Suprapubic skin (tissue), 4 donors: ENCODE measurements at regions not wholly inside any gene's neighbourhood (a gene's known extent, or its start where the extent isn't known, plus 50 kb on each side); places are given as distances from the start of the nearest gene placed in this dataset.

Experiments
- EP300 ChIP-seq: sonication (generic); formaldehyde crosslinking; IDR thresholded peaks from one replicate; pipeline ENCODE4 v1.6.1; 2017; ENCODE audit warnings: antibody characterized with exemption
- POLR2AphosphoS5 ChIP-seq, 3 donors: sonication (generic); formaldehyde crosslinking; IDR thresholded peaks; one replicate each; pipeline ENCODE4 v1.6.1; 2017; ENCODE audit warnings: antibody characterized with exemption in 3 of 3

DNA sequence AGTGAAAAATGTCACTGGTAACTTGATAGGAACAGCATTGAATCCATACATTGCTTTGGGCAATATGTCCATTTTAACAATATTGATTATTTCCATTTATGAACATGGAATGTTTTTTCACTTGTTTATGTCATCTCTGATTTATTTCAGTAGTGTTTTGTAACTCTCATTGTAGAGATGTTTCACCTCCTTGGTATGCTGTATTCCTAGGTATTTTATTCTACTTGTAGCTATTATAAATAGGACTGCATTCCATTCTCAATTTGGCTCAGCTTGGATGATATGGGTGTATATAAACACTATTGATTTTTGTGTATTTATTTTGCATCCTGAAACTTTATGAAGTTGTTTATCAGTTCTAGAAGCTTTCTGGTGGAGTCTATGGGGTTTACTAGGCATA is 730.3 kb downstream of the DOK5 start:
- TF ChIP-seq EP300 (no peak), POLR2AphosphoS5 (IDR thresholded peaks at IDR 0.05) (no peak)
